PC-3 (cell line): ENCODE measurements at regions not wholly inside any gene's neighbourhood (a gene's known extent, or its start where the extent isn't known, plus 50 kb on each side); places are given as distances from the start of the nearest gene placed in this dataset.

Experiments used
- ATAC-seq: fragments of 200-7000 bp; cut with Tn5 transposase; 2 replicates; pipeline ENCODE4 v1.9.1; 2020; ENCODE audit warnings: mild to moderate bottlenecking, moderate library complexity
- BruUV-seq: library from RNA; stranded (reverse); fragments of 400-500 nt; replicated peaks from 2 replicates; lab custom pipeline; 2021; lab: Mats Ljungman, UMichigan
- CTCF ChIA-PET: fragments of 300-600 bp; sonication (Branson Sonifier 250); formaldehyde crosslinking; loops from one replicate; lab custom pipeline; 2022; ENCODE audit warnings: antibody characterized with exemption; lab: Charles Lee
- POLR2A ChIA-PET: fragments of 300-600 bp; sonication (Branson Sonifier 250); formaldehyde crosslinking; loops from one replicate; lab custom pipeline; 2022; ENCODE audit warnings: antibody characterized with exemption; ENCODE audit not compliant: unreplicated experiment; lab: Charles Lee
- DNase-seq: peaks from one replicate; pipeline ENCODE4 v3.0.0-alpha.2; 2015
- H2AFZ ChIP-seq: fragments of 300-600 bp; sonication (generic); 2 replicates; pipeline ENCODE4 v1.6.0; 2016; ENCODE audit warnings: antibody characterized with exemption, low read length
- H3F3A ChIP-seq: fragments of 300-600 bp; sonication (generic); one replicate; pipeline ENCODE4 v1.6.0; 2017; ENCODE audit warnings: antibody characterized with exemption, low read length, control low read depth, mild to moderate bottlenecking; ENCODE audit not compliant: unreplicated experiment
- H3K27ac ChIP-seq: fragments of 300-600 bp; sonication (generic); 2 replicates; pipeline ENCODE4 v1.5.1; 2016; ENCODE audit warnings: mild to moderate bottlenecking, low read length
- H3K27me3 ChIP-seq: fragments of 300-600 bp; sonication (generic); 2 replicates; pipeline ENCODE4 v1.6.1; 2016; ENCODE audit warnings: low read length, mixed read lengths
- H3K36me3 ChIP-seq: fragments of 300-600 bp; sonication (generic); 2 replicates; pipeline ENCODE4 v1.6.1; 2016; ENCODE audit warnings: low read depth, mixed run types, low read length, mixed read lengths
- H3K4me1 ChIP-seq: fragments of 300-600 bp; sonication (generic); 2 replicates; pipeline ENCODE4 v1.5.1; 2016; ENCODE audit warnings: low read length; ENCODE audit not compliant: insufficient read depth
- H3K4me2 ChIP-seq: fragments of 300-600 bp; sonication (generic); 2 replicates; pipeline ENCODE4 v1.6.0; 2016; ENCODE audit warnings: low read length
- H3K4me3 ChIP-seq: fragments of 300-600 bp; sonication (generic); 2 replicates; pipeline ENCODE4 v1.5.1; 2016; ENCODE audit warnings: mild to moderate bottlenecking, low read length, mixed read lengths
- H3K79me2 ChIP-seq: fragments of 300-600 bp; sonication (generic); 2 replicates; pipeline ENCODE4 v1.6.1; 2017; ENCODE audit warnings: low read length, mixed read lengths
- H3K9ac ChIP-seq: fragments of 300-600 bp; sonication (generic); 2 replicates; pipeline ENCODE4 v1.6.0; 2016; ENCODE audit warnings: mild to moderate bottlenecking, low read length
- H3K9me2 ChIP-seq: fragments of 300-600 bp; sonication (generic); replicated peaks from 2 replicates; pipeline ENCODE4 v1.6.1; 2016; ENCODE audit warnings: mixed run types, low read length, mixed read lengths
- H3K9me3 ChIP-seq: fragments of 300-600 bp; sonication (generic); 2 replicates; pipeline ENCODE4 v1.6.1; 2016; ENCODE audit warnings: low read length, mixed read lengths
- H4K20me1 ChIP-seq: fragments of 300-600 bp; sonication (generic); 2 replicates; pipeline ENCODE4 v1.6.1; 2016; ENCODE audit warnings: low read length, mixed read lengths
- CTCF ChIP-seq: fragments of 300-600 bp; sonication (generic); conservative IDR thresholded peaks from 2 replicates; pipeline ENCODE4 v1.5.1; 2017; ENCODE audit warnings: antibody characterized with exemption, low read depth, mild to moderate bottlenecking, low read length
- EZH2 ChIP-seq: fragments of 300-600 bp; sonication (generic); IDR thresholded peaks from one replicate; pipeline ENCODE4 v1.6.1; 2017; ENCODE audit warnings: antibody characterized with exemption, mild to moderate bottlenecking, low read length; ENCODE audit not compliant: unreplicated experiment
- EZH2phosphoT487 ChIP-seq: fragments of 300-600 bp; sonication (generic); IDR thresholded peaks from 2 replicates; pipeline ENCODE4 v1.6.1; 2018; ENCODE audit warnings: mild to moderate bottlenecking, antibody characterized with exemption, low read length, borderline replicate concordance
- intact Hi-C: fragments of 100-400 bp; cut with micrococcal nuclease; formaldehyde crosslinking; loops from 2 replicates; pipeline ENCODE4 v1.9.0; 2023

GRCh38 chr13:53878861-53879260 is 850.2 kb downstream of the OLFM4 start:
- Histone ChIP-seq H3K9me2 (no peaks in the 10 kb centered on the region), H3K4me2 (no peak overlapping the region), H3K4me1 (no peaks in the 10 kb centered on the region), H3K4me3 (no peak overlapping the region), H3K27me3 (no peaks in the 10 kb centered on the region), H4K20me1 (no peaks in the 10 kb centered on the region), H3K9me3 (no peaks in the 10 kb centered on the region), H3K36me3 (no peaks in the 10 kb centered on the region), H3F3A (no peaks in the 10 kb centered on the region), H3K9ac (no peak overlapping the region), H2AFZ (no peak overlapping the region), H3K79me2 (no peaks in the 10 kb centered on the region), H3K27ac (no peak overlapping the region)
- CTCF ChIA-PET, result no interaction called here
- DNase-seq, result no peak
- intact Hi-C loops, result no loop called here
- POLR2A ChIA-PET, result no interaction called here
- TF ChIP-seq CTCF (no peak), EZH2phosphoT487 (no peak), EZH2 (no peak)
- BruUV-seq, result no TSS peak
- ATAC-seq, result no peak

GRCh38 chr13:53885997-53886396 is 857.4 kb downstream of the OLFM4 start:
- H3K36me3 ChIP-seq, result no peaks in the 10 kb centered on the region
- H3K4me1 ChIP-seq, result no peaks in the 10 kb centered on the region
- H3K4me2 ChIP-seq, result no peak overlapping the region
- H4K20me1 ChIP-seq, result no peaks in the 10 kb centered on the region
- H3F3A ChIP-seq, result no peaks in the 10 kb centered on the region
- ATAC-seq, result no peak
- H3K79me2 ChIP-seq, result no peaks in the 10 kb centered on the region
- no peak overlapping the region for H3K27ac ChIP-seq
- ChIA-PET POLR2A (no interaction called here), CTCF (no interaction called here)
- intact Hi-C loops, result no loop called here
- no peaks in the 10 kb centered on the region for H3K9me2 ChIP-seq
- no peaks in the 10 kb centered on the region for H3K27me3 ChIP-seq
- BruUV-seq, result no TSS peak
- no peak overlapping the region for H3K9ac ChIP-seq
- TF ChIP-seq EZH2phosphoT487 (no peak), EZH2 (no peak), CTCF (no peak)
- H3K4me3 ChIP-seq, result no peak overlapping the region
- DNase-seq, result no peak
- no peak overlapping the region for H2AFZ ChIP-seq
- no peaks in the 10 kb centered on the region for H3K9me3 ChIP-seq

GRCh38 chr13:53890696-53891095 is 862.1 kb downstream of the OLFM4 start:
- Histone ChIP-seq H4K20me1 (no peaks in the 10 kb centered on the region), H3K4me2 (no peak overlapping the region), H3K27ac (no peak overlapping the region), H2AFZ (no peak overlapping the region), H3K9ac (no peak overlapping the region), H3K9me3 (no peaks in the 10 kb centered on the region), H3K4me1 (no peaks in the 10 kb centered on the region), H3K4me3 (no peak overlapping the region), H3F3A (no peaks in the 10 kb centered on the region), H3K79me2 (no peaks in the 10 kb centered on the region), H3K9me2 (no peaks in the 10 kb centered on the region), H3K27me3 (no peaks in the 10 kb centered on the region), H3K36me3 (no peaks in the 10 kb centered on the region)
- ChIA-PET POLR2A (no interaction called here), CTCF (no interaction called here)
- no TSS peak for BruUV-seq
- ATAC-seq (no peak), DNase-seq (no peak)
- no peak for TF ChIP-seq CTCF
- no peak for TF ChIP-seq EZH2phosphoT487
- TF ChIP-seq EZH2, result no peak
- intact Hi-C loops, result no loop called here
